HFF-Myc (cell line): ENCODE measurements at regions not wholly inside any gene's neighbourhood (a gene's known extent, or its start where the extent isn't known, plus 50 kb on each side); places are given as distances from the start of the nearest gene placed in this dataset.

Source experiments
- DNase-seq: peaks from one replicate; pipeline ENCODE4 v3.0.0-alpha.2; 2011; ENCODE audit warnings: low read depth; ENCODE audit errors: extremely low read depth
- H3K4me3 ChIP-seq: replicated peaks from 2 replicates; pipeline ENCODE4 v1.5.1; 2011; ENCODE audit warnings: low read depth, mild to moderate bottlenecking, control low read depth, low read length
- CTCF ChIP-seq: IDR thresholded peaks from 2 replicates; pipeline ENCODE4 v1.5.1; 2012; ENCODE audit warnings: mild to moderate bottlenecking, low read depth, low read length, control low read depth; ENCODE audit errors: missing control alignments

GRCh38 chrX:40514376-40514775 is 66.4 kb upstream of the ATP6AP2 start:
- DNase-seq = no peak
- TF ChIP-seq CTCF = no peak
- H3K4me3 ChIP-seq = no peak overlapping the region

GRCh38 chrX:40513835-40514234 is 66.9 kb upstream of the ATP6AP2 start:
- no peak for DNase-seq
- TF ChIP-seq CTCF = no peak
- no peak overlapping the region for H3K4me3 ChIP-seq

- H3K4me3 ChIP-seq = no peak overlapping the region
- no peak for DNase-seq
- TF ChIP-seq CTCF = no peak
Observed at GRCh38 chrX:40513012-40513411, 67.8 kb upstream of the ATP6AP2 start.

- no peak for TF ChIP-seq CTCF
- DNase-seq = no peak
- no peak overlapping the region for H3K4me3 ChIP-seq
Observed at GRCh38 chrX:40511258-40511657, 69.5 kb upstream of the ATP6AP2 start.

GRCh38 chrX:40508560-40508959 is 72.2 kb upstream of the ATP6AP2 start:
- TF ChIP-seq CTCF = no peak
- no peak for DNase-seq
- no peak overlapping the region for H3K4me3 ChIP-seq

GRCh38 chrX:40506201-40506985 is 74.4 kb upstream of the ATP6AP2 start:
- no peak overlapping the region for H3K4me3 ChIP-seq
- TF ChIP-seq CTCF = no peak
- DNase-seq = no peak
